ENCODE measurements at regions not wholly inside any gene's neighbourhood (a gene's known extent, or its start where the extent isn't known, plus 50 kb on each side); places are given as distances from the start of the nearest gene placed in this dataset.
"Not testable (repeated sequence)": the region's sequence is repeated elsewhere in the genome, so short reads cannot be mapped to it uniquely, and the experiment has no call there.

DNA sequence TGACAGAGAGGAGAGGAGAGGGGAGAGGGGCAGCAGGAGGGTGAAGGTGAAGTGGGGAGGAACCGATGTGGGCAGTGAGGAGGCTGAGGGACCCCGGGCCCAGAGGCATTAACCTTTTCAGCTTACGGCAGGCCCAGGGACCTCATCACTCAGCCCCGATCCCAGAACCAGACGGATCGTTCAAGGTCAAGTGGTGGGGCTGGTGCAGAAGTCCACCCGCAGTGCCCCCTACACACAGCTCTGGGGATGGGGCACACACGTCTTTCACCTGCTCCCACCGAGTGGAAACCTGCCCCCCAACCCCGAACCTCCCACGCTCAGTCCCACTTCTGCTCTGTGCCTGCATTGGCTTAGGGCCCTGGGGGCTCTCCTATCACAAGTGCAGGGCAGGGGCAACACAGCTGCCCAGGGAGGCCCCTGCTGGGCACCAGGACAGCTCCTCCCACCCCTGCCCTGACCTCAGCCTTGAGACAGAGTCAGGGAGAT, 81.9 kb upstream of the GOLGA6L4 start:
- DNase-seq, result not testable (repeated sequence)

DNA sequence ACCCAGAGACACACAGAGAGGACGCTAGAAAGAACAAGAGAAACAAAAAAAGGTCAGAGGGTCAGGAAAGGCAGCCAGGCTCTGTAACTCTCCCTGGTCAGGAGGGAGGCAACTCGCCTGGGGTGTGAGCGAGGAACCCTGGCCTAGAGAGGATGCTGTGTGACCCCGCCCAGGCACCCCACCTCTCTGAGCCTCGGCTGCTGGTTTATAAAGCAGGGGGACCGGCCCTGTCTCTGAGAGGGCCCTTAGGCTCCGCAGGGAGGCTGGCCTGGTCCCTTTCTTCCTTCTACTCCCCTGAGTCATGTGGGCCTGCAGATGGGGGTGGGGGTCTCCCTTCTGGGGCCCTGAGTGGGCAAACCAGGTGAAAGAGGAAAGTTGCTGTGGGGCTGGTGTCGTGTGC, 81.3 kb upstream of the GOLGA6L4 start:
- not testable (repeated sequence) for DNase-seq

DNA sequence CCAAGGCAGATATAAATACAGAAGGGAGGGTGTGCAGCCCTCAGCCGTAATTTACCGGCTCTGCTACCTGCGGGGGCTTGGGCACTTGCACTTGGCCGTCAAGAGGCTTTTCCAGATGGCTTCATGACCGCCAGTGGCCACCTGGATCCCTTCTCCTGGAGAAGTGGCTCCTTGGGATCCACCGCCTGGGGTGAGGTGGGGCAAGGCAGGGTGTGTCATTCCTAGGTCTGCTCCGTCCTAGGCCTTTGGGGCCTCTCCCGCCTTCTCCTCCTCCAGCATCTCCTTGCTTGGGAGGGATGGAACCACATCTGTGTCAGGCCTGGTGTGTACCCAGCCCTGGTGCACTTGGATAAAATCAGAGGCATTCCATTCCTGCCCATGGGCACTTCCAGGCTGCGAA, 80.8 kb upstream of the GOLGA6L4 start:
- not testable (repeated sequence) for DNase-seq

DNA sequence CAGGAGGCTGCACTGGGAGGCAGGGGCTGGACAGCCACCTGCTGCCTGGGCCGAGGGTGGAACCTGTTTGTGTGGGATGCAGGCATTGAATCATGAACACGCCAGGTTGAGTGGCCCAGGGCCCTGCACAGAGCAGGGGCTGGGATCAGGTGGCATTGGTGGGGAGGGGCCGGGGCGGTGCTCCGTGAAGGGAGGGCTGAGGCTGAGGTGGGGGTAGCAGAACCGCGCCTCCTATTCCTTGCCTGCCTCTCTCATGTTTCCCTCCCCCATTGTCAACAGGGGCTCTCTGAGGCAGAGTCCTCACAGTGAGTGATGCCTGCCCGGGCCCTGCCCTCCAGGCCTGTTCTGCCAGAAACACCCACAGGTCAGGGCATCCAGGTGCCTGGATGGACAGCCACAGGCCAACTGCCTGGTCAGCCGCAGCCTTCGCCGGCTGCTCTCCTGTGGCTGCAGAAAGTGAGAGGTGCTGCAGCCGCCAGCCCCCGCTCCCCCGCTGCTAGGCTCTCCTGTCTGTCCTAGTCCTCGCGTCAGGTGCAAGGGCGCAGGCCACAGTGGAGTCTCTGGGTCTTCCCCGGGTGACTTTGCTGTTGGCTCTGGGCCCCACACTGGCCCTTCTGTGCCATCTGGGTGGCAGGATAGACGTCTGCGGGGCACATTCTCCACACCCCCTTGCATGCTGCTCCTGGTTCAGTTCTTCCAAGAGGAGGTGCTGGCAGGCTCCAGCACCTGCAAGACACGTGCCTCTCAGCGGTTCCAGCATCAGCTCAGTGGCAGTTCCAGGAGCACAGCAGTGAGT, 79.6 kb upstream of the GOLGA6L4 start:
- not testable (repeated sequence) for DNase-seq

DNA sequence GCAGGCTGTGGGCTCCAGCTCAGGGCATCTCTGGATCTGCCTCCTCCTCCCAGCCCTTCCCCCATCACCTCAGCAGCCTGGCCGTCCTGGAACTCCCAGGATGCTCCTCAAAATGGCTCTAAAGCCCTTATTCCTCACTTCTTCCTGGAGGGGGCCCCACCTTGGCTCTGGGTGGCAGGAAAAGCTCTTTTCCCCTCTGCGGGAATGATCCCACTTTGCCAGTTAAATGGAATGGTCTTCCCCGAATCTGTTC, 79.1 kb upstream of the GOLGA6L4 start:
- DNase-seq, result not testable (repeated sequence)

DNA sequence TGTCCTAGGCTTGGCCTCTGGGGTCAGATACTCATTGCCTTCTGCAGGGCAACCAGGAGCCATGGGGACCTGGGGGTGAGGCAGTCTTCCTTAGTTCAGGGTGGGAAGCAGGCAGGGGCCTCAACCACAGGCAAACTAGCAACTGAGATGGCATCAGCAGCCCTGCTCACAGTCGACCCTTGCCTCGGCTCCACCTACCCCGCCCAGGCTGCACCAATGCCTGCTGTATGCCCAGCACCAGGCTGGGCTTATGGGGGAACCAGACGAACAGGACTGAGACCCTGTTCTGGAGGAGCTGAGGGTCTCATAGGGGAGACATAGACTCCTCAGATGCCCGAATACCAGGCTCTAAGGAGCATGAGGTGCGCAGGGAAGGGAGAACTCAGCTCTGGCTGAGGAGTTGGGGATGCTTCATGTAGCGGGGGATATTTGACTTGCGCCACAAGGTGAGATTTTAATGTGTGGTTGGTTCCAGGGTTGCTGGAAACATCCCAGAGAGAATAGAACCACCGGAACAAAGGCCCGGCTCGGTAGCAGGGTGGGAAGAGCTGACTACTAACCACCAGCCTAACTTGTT, 78.4 kb upstream of the GOLGA6L4 start:
- DNase-seq, result not testable (repeated sequence)

DNA sequence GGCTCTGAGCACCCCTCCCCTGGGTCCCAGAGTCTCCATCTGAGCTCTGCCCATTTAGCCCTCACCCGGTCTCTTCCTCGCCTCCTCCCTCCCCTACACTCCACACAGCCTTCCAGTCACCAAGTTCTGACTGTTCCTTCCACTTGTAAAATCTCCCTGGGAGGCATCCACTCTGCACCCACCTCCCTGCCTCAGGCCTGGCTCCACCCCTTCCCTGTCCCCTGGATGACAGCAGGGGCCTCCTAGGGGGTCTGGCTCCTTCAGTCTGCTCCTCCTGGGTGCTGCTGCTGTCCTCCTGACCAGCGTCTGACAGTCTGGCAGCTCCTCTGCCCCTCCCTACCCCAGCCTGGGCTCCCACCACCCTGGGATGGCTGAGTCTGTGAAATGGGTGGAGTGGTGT, 77.7 kb upstream of the GOLGA6L4 start:
- not testable (repeated sequence) for DNase-seq

DNA sequence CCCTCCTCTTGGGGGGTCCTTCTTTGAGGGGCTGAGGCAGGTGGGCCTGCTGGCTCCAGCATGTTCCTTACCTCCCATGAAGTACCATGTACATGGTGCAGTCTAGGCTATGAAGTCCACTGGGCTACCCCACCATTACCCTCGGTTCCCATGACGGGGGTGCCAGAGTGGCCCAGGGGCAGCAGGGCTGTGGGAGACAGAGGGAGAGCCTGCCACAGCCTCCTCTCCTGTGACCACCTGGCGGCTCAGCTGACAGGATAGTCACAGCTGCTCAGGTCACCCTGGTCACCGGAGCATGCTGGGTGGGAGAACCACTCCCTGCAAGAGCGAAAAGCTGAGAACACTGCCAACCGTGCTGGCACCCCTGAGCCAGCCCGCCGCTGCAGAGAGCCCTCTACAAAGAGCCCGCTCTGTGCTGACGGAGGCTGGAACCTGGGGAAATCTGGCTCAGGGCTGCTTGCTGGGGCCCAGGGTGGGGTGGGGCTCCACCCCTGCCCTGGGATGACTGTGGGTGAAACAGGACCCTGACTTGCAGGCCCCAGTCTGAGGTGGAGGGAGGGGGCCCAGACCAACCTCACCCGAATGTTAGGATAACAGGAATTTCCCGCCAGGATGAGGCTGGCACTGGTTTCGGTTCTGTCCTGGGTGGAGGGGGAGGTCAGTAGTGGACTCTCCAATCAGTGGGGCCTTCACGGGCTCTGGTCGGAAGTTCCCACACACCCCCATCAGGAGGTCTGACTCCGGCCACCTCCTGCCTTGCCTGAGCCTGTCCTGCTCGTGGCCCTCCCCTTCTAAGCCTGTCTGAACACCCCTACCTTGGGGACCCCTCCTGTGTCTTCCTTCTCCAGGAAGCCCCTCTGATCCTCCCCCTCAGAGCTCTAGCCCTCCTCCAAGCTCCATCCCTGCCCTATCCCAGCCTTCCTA, 76.0 kb upstream of the GOLGA6L4 start:
- DNase-seq, result not testable (repeated sequence)

DNA sequence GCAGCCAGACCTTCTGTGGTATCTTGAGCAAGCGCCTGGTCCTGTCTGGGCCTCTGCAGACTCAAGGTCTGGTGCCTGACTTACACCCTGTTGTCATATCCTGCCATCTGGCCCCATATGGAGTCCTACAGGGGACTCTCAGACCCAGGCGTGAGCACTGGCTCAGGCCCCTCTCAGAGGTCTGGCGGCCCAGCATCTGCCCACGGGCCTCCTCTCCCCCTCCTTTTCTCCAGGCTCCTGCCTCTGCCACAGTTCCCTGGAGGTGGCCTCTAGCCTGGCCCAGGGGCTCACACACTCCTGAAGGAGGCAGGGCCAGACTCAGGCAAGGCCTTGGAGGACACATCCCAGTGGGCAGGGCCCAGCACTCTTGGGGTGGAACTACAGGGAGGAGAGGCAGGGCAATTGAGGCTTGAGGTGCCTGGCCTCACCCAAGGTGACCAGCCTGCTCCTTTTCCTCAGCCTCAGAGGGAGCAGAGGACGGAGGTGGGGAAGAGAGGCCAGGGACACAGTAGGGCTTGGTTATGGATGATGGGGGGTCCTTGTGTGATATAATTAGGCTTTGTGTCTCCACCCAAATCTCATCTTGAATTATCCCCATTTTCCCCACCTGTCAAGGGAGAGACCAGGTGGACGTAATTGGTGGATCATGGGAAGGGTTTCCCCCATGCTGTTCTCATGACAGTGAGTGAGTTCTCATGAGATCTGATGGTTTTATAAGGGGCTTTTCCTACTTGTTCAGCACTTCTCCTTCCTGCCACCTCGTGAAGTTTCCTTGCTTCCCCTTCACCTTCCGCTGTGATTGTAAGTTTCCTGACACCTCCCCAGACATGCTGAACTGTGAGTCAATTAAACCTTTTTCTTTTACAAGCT, 70.9 kb upstream of the GOLGA6L4 start:
- not testable (repeated sequence) for DNase-seq

DNA sequence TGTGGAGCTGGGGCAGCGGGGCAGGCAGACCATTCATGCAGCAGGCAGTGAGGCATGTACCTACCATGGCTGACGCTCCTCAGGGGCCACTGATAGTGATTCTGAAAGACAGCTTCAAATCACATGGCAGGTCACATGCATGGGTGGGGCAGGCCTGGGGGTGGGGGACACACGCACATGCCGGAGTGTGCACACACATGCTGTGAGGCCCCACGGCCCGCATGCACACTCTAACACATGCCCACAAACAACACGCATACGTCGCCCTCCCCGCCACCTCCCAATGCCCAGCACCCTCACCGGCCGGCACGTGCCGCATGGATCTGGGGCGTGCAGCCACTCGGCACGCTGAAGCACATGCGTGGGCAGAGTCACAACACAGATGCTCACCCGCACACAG, 65.5 kb upstream of the GOLGA6L4 start:
- DNase-seq, result not testable (repeated sequence)

DNA sequence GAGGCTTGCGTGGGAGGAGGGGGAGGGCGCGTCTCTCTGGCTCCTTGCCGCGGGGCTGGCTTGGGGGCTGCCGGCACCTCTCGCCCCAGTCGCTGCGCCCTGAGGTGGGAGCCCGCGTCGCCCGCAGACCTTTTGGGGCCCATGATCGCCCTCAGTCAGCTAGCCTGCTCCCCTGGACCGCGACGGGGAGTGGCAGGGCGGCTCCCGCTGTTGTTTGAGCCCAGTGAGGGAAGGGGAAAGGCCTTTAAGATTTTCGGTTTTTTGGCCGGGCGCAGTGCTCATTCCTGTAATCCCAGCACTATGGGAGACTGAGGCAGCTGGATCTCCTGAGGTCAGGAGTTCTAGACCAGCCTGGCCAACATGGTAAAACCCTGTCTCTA, 62.4 kb upstream of the GOLGA6L4 start:
- DNase-seq, result not testable (repeated sequence)
